Retinal pigment epithelial cell (primary cell): ENCODE measurements at regions not wholly inside any gene's neighbourhood (a gene's known extent, or its start where the extent isn't known, plus 50 kb on each side); places are given as distances from the start of the nearest gene placed in this dataset.
"Not testable (repeated sequence)": the region's sequence is repeated elsewhere in the genome, so short reads cannot be mapped to it uniquely, and the experiment has no call there.

Experiments
- DNase-seq: peaks from one replicate; pipeline ENCODE4 v3.0.0-alpha.2; 2010; ENCODE audit warnings: low read depth
- H3K4me3 ChIP-seq: 2 replicates; pipeline ENCODE4 v1.5.1; 2011; ENCODE audit warnings: mild to moderate bottlenecking, low read length, control low read depth, moderate library complexity
- CTCF ChIP-seq: conservative IDR thresholded peaks from 2 replicates; pipeline ENCODE4 v1.5.1; 2011; ENCODE audit warnings: low read depth, low read length, control low read depth, inconsistent platforms

GRCh38 chr12:11486623-11487444, 91.5 kb upstream of the PRB2 start:
- DNase-seq = no peak
- H3K4me3 ChIP-seq = no peak overlapping the region
- TF ChIP-seq CTCF = peak; percentile 97

- H3K4me3 ChIP-seq = no peak overlapping the region
- no peak for DNase-seq
- TF ChIP-seq CTCF = no peak
These were observed 100.9 kb upstream of the PRB2 start for GRCh38 chr12:11496157-11496851.

GRCh38 chr12:11497438-11497837, 102.1 kb upstream of the PRB2 start:
- no peak for DNase-seq
- no peak overlapping the region for H3K4me3 ChIP-seq
- TF ChIP-seq CTCF = no peak

- no peak for TF ChIP-seq CTCF
- H3K4me3 ChIP-seq = no peak overlapping the region
- DNase-seq = no peak
These were observed 102.6 kb upstream of the PRB2 start for GRCh38 chr12:11497995-11498394.

GRCh38 chr12:11498574-11498973, 103.2 kb upstream of the PRB2 start:
- DNase-seq, H3K4me3 ChIP-seq: not testable (repeated sequence)
- peak; percentile 30 for TF ChIP-seq CTCF

- no peak for TF ChIP-seq CTCF
- no peak overlapping the region for H3K4me3 ChIP-seq
- no peak for DNase-seq
These were observed 104.4 kb upstream of the PRB2 start for GRCh38 chr12:11499806-11500187.
